Hepatocyte (in vitro differentiated cells): ENCODE measurements at regions not wholly inside any gene's neighbourhood (a gene's known extent, or its start where the extent isn't known, plus 50 kb on each side); places are given as distances from the start of the nearest gene placed in this dataset.

Source experiments
- DNase-seq: peaks from one replicate; pipeline ENCODE4 v3.0.0-alpha.2; 2016; ENCODE audit warnings: low spot score
- H2AFZ ChIP-seq: fragments of 200-600 bp; sonication (generic); 2 replicates; pipeline ENCODE4 v1.6.0; 2016; ENCODE audit warnings: antibody characterized with exemption, mild to moderate bottlenecking
- H3K27ac ChIP-seq: fragments of 200-600 bp; sonication (generic); 2 replicates; pipeline ENCODE4 v1.5.1; 2016; ENCODE audit warnings: mild to moderate bottlenecking
- H3K27me3 ChIP-seq: fragments of 200-600 bp; sonication (generic); 2 replicates; pipeline ENCODE4 v1.6.1; 2016
- H3K36me3 ChIP-seq: fragments of 200-600 bp; sonication (generic); replicated peaks from 2 replicates; pipeline ENCODE4 v1.5.1; 2016; ENCODE audit warnings: low read depth; ENCODE audit not compliant: insufficient read depth
- H3K4me1 ChIP-seq: fragments of 200-600 bp; sonication (generic); 2 replicates; pipeline ENCODE4 v1.5.1; 2016; ENCODE audit warnings: mild to moderate bottlenecking, moderate library complexity; ENCODE audit not compliant: insufficient read depth
- H3K4me2 ChIP-seq: fragments of 200-600 bp; sonication (generic); 2 replicates; pipeline ENCODE4 v1.6.0; 2016
- H3K4me3 ChIP-seq: fragments of 200-600 bp; sonication (generic); 2 replicates; pipeline ENCODE4 v1.5.1; 2016; ENCODE audit warnings: mild to moderate bottlenecking
- H3K79me2 ChIP-seq: fragments of 200-600 bp; sonication (generic); 2 replicates; pipeline ENCODE4 v1.6.0; 2017; ENCODE audit warnings: mild to moderate bottlenecking
- H3K9me2 ChIP-seq: fragments of 200-600 bp; sonication (generic); replicated peaks from 2 replicates; pipeline ENCODE4 v1.6.0; 2017; ENCODE audit warnings: mild to moderate bottlenecking; ENCODE audit not compliant: insufficient read depth
- H3K9me3 ChIP-seq: fragments of 200-600 bp; sonication (generic); 2 replicates; pipeline ENCODE4 v1.5.1; 2016; ENCODE audit warnings: low read depth, mild to moderate bottlenecking
- H4K20me1 ChIP-seq: fragments of 200-600 bp; sonication (generic); 2 replicates; pipeline ENCODE4 v1.6.0; 2016; ENCODE audit warnings: mild to moderate bottlenecking; ENCODE audit not compliant: insufficient read depth, poor library complexity, severe bottlenecking
- EZH2 ChIP-seq: fragments of 200-600 bp; sonication (generic); IDR thresholded peaks from 2 replicates; pipeline ENCODE4 v1.6.1; 2016; ENCODE audit warnings: antibody characterized with exemption, mild to moderate bottlenecking, borderline replicate concordance
- EZH2phosphoT487 ChIP-seq: fragments of 200-600 bp; sonication (generic); IDR thresholded peaks from one replicate; pipeline ENCODE4 v1.6.1; 2018; ENCODE audit warnings: antibody characterized with exemption, mild to moderate bottlenecking, low read depth, moderate library complexity; ENCODE audit not compliant: unreplicated experiment, severe bottlenecking
- WGBS: methylation state at CpG from one replicate; pipeline ENCODE4 v1.1.6; 2016; ENCODE audit warnings: low lambda C conversion rate; ENCODE audit errors: missing lambda C conversion rate; 5-methylcytosine and 5-hydroxymethylcytosine counted together
- TF ChIP-seq, protein P1 (sequence below): fragments of 200-600 bp; sonication (generic); IDR thresholded peaks from 2 replicates; pipeline ENCODE4 v1.5.1; 2016; ENCODE audit warnings: antibody characterized with exemption, mild to moderate bottlenecking; ENCODE audit not compliant: poor library complexity

DNA sequence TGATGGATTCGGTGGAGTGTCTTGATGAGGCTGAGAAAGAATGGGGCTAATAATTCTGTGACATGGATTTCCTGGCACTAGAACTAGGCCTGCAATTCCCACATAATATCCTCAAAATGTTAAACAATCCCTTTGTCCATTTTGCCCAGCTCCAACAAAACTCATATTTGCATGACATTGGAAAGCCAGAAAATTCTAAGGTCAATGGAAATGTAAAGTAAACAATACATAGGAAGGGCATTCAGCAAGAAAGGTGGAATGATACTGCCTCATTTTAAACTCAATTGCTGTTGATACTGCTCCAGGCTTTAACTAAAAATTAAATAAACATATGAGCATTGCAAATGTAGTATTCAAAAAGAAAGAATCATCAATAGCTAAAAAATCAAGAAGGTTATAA is 434.8 kb upstream of the SLC8A1 start:
- H2AFZ ChIP-seq, result no peak overlapping the region
- no peaks in the 10 kb centered on the region for H3K27me3 ChIP-seq
- no peaks in the 10 kb centered on the region for H3K36me3 ChIP-seq
- no peak for DNase-seq
- H3K9me3 ChIP-seq, result no peaks in the 10 kb centered on the region
- TF ChIP-seq EZH2 (no peak), EZH2phosphoT487 (no peak)
- TF ChIP-seq, protein P1, sequence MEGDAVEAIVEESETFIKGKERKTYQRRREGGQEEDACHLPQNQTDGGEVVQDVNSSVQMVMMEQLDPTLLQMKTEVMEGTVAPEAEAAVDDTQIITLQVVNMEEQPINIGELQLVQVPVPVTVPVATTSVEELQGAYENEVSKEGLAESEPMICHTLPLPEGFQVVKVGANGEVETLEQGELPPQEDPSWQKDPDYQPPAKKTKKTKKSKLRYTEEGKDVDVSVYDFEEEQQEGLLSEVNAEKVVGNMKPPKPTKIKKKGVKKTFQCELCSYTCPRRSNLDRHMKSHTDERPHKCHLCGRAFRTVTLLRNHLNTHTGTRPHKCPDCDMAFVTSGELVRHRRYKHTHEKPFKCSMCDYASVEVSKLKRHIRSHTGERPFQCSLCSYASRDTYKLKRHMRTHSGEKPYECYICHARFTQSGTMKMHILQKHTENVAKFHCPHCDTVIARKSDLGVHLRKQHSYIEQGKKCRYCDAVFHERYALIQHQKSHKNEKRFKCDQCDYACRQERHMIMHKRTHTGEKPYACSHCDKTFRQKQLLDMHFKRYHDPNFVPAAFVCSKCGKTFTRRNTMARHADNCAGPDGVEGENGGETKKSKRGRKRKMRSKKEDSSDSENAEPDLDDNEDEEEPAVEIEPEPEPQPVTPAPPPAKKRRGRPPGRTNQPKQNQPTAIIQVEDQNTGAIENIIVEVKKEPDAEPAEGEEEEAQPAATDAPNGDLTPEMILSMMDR, result no peak
- H3K4me1 ChIP-seq, result no peaks in the 10 kb centered on the region
- no peak overlapping the region for H3K27ac ChIP-seq
- no peaks in the 10 kb centered on the region for H3K9me2 ChIP-seq
- 100% methylated on average over 1 of the region's 1 CpG for WGBS
- no peaks in the 10 kb centered on the region for H4K20me1 ChIP-seq
- no peak overlapping the region for H3K4me3 ChIP-seq
- H3K4me2 ChIP-seq, result no peak overlapping the region
- no peaks in the 10 kb centered on the region for H3K79me2 ChIP-seq

DNA sequence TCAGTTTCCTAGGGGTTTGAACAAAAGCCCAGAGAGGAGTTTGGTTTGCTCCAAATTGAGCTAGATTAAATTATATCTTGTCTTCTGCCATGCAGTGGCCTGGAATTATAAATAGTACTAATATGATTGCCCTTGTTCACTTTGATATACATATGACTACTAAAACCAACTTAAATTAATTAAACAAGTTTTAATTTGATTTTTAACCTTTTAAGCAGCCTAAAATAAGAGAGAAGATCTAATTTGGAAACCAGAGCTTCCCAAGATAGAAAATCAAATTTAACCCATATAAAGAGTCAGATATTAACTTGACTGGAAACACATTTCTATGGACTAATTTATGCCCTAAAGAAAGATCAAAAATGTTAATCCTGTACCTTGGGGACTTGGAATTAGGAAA is 444.5 kb upstream of the SLC8A1 start:
- TF ChIP-seq EZH2 (no peak), EZH2phosphoT487 (no peak)
- TF ChIP-seq, protein P1, result no peak
- H3K4me1 ChIP-seq, result no peaks in the 10 kb centered on the region
- no peaks in the 10 kb centered on the region for H3K36me3 ChIP-seq
- no peak overlapping the region for H3K27ac ChIP-seq
- no peak overlapping the region for H3K4me3 ChIP-seq
- no peak for DNase-seq
- no peaks in the 10 kb centered on the region for H3K27me3 ChIP-seq
- no peak overlapping the region for H3K4me2 ChIP-seq
- H3K9me2 ChIP-seq, result no peaks in the 10 kb centered on the region
- H2AFZ ChIP-seq, result no peak overlapping the region
- no peaks in the 10 kb centered on the region for H3K79me2 ChIP-seq
- H4K20me1 ChIP-seq, result no peaks in the 10 kb centered on the region
- H3K9me3 ChIP-seq, result no peaks in the 10 kb centered on the region

DNA sequence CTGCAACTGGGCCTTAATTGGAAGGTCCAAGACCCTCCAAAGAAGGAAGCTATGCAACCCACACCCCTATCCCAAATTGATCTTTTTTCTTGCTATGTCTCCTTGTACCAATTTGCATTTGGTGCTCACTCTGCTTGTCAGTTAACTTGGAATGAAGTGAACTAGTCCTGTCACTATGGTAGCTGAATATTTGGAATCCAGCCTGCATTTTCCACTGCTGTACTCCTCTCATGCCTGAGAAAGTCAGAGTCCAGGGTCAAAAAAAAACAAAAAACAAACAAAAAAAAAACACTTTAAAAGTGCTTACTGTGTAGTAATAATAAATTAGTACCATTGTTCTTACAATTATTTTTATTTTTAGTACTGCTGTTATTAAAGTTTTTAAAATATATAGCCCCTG is 462.8 kb upstream of the SLC8A1 start:
- Histone ChIP-seq H3K4me3 (no peak overlapping the region), H4K20me1 (no peaks in the 10 kb centered on the region), H3K36me3 (no peaks in the 10 kb centered on the region), H3K4me1 (no peaks in the 10 kb centered on the region), H3K79me2 (no peaks in the 10 kb centered on the region), H3K9me2 (no peaks in the 10 kb centered on the region), H3K4me2 (no peak overlapping the region), H2AFZ (no peak overlapping the region), H3K9me3 (no peaks in the 10 kb centered on the region), H3K27ac (no peak overlapping the region), H3K27me3 (no peaks in the 10 kb centered on the region)
- no peak for DNase-seq
- TF ChIP-seq EZH2phosphoT487, result no peak
- TF ChIP-seq EZH2, result no peak

DNA sequence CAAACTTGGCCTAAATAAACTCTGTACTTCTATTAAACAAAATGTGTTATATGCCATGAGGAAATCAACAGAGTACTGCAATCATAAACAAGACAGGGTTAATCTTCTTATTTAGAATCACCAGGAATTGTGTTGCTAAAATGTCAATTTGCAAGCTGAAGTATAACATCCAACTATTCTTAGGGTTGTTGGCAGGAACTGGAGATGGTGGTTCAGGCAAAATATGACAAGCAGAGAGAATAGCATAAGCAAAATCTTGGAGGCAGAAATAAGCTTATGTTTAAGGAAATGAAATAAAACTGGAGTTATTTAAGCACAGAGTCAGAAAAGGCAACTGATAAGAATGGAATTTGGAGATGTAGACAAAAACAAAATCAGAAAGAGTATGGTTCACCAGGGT is 463.8 kb upstream of the SLC8A1 start:
- Histone ChIP-seq H4K20me1 (no peaks in the 10 kb centered on the region), H3K79me2 (no peaks in the 10 kb centered on the region), H3K27me3 (no peaks in the 10 kb centered on the region), H3K36me3 (no peaks in the 10 kb centered on the region), H3K4me2 (no peak overlapping the region), H3K9me3 (no peaks in the 10 kb centered on the region), H3K9me2 (no peaks in the 10 kb centered on the region), H2AFZ (no peak overlapping the region), H3K4me3 (no peak overlapping the region), H3K4me1 (no peaks in the 10 kb centered on the region), H3K27ac (no peak overlapping the region)
- no peak for DNase-seq
- TF ChIP-seq EZH2phosphoT487 (no peak), EZH2 (no peak)
- TF ChIP-seq, protein P1, result no peak
